OCI-LY1 (cell line): ENCODE measurements at regions not wholly inside any gene's neighbourhood (a gene's known extent, or its start where the extent isn't known, plus 50 kb on each side); places are given as distances from the start of the nearest gene placed in this dataset.

Source experiments
- EZH2 ChIP-seq: fragments of 200-600 bp; sonication (generic), shearing (Covaris generic); IDR thresholded peaks from 2 replicates; pipeline ENCODE4 v1.8.0; 2017; ENCODE audit warnings: borderline replicate concordance, mixed run types, mild to moderate bottlenecking, antibody characterized with exemption, low read length, moderate library complexity, mixed read lengths
- TF ChIP-seq, protein P1 (sequence below): fragments of 200-600 bp; sonication (generic), shearing (Covaris generic); IDR thresholded peaks from 2 replicates; pipeline ENCODE4 v1.5.1; 2017; ENCODE audit warnings: mild to moderate bottlenecking, antibody characterized with exemption, low read length, moderate library complexity, mixed read lengths

- TF ChIP-seq, protein P1, sequence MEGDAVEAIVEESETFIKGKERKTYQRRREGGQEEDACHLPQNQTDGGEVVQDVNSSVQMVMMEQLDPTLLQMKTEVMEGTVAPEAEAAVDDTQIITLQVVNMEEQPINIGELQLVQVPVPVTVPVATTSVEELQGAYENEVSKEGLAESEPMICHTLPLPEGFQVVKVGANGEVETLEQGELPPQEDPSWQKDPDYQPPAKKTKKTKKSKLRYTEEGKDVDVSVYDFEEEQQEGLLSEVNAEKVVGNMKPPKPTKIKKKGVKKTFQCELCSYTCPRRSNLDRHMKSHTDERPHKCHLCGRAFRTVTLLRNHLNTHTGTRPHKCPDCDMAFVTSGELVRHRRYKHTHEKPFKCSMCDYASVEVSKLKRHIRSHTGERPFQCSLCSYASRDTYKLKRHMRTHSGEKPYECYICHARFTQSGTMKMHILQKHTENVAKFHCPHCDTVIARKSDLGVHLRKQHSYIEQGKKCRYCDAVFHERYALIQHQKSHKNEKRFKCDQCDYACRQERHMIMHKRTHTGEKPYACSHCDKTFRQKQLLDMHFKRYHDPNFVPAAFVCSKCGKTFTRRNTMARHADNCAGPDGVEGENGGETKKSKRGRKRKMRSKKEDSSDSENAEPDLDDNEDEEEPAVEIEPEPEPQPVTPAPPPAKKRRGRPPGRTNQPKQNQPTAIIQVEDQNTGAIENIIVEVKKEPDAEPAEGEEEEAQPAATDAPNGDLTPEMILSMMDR = no peak
- no peak for TF ChIP-seq EZH2
Observed at GRCh38 chr2:861655-862354, 88.8 kb upstream of the SNTG2 start.
